HG03159 (cell line): ENCODE measurements at regions not wholly inside any gene's neighbourhood (a gene's known extent, or its start where the extent isn't known, plus 50 kb on each side); places are given as distances from the start of the nearest gene placed in this dataset.

ENCODE experiments used
- ATAC-seq: cut with Tn5 transposase; IDR thresholded peaks from one replicate; pipeline ENCODE4 v1.9.1; 2021; ENCODE audit warnings: mild to moderate bottlenecking, moderate library complexity; ENCODE audit not compliant: unreplicated experiment

DNA sequence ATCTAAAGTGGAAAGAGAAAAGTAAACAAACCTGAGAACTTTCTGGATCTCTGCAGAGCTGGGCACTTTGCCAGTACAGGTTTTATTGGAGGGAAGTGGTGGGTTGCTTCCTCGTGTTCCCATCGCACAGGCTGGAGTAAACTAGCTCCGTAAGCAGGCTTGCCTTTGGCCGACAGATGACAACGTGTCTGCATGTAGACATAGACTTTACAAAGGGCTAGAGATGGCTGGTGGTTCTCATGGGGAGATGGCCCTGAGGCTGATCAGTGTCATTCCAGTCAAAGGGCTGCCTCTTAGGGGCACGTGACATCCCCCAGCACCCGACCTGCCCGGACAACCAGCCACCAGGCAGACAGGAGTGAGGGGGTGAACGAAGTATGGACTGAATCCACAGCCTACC is 98.8 kb downstream of the YTHDF1 start:
- no peak for ATAC-seq

DNA sequence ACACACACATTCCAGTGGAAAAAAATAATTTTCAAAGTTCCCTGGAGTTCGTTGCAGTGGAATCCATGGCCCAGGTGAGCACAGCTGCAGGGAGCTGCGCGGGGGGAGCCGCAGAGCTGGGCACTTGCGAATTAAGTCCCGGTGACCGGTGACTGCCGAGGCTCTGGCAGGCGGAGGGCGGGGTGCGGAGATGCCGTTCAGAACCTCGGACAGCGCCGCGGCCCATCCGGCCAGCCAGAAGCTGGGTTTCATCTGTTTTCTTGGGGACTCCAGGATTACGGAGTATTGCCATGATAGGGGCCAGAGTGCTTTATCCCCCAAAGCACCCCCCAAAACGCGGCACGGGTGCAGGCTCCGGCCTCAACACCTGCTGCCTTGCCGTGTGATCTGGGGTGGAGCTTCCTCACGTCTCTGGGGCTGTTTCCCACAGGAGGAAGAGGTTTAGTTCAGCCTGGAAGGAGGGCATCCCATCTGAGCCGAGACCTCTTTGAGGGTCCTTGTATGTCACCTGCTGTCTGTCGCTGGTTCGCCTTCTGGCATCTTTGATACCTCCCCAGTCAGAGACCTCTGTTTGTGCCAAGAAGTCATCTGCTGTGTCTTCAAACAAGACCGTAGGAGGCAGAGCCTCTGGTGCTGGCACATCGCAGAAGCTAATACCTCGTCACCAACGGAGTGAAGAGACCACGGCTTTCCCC is 99.4 kb downstream of the YTHDF1 start:
- no peak for ATAC-seq

DNA sequence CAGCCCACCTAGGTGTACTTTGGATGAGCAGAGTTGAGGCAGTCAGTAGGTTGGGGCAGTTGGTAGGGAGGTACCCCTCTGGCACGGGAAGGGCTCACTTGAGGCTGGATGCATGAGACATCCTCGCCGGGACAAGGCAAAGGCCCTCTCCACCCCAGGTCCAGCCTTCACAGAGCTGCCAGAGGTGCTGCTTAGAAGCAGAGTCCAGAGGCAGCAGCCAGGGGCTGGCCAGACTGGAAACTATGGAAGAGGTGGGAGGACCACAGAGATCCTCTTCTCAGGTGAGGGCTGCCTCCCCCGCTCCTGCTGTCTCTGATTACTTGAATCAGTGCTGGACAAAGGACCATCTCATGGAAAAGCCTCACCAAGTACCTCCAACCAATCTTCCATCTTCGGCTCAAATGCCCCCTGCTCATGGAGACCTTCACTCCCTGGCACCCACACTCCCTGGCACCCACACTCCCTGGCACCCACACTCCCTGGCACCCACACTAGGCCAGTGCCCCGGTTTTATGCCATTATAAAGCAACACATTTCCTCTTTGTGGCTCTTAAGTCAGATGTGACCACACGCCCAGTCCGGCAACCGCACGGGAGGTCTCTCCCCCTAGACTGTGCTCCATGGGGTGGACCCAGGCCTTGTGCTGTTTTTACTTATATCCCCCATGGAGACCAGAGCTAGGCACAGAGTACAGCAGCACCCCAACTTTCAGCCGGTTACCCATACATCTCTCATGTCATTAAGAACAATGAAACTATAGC is 100.1 kb downstream of the YTHDF1 start:
- ATAC-seq, result no peak

DNA sequence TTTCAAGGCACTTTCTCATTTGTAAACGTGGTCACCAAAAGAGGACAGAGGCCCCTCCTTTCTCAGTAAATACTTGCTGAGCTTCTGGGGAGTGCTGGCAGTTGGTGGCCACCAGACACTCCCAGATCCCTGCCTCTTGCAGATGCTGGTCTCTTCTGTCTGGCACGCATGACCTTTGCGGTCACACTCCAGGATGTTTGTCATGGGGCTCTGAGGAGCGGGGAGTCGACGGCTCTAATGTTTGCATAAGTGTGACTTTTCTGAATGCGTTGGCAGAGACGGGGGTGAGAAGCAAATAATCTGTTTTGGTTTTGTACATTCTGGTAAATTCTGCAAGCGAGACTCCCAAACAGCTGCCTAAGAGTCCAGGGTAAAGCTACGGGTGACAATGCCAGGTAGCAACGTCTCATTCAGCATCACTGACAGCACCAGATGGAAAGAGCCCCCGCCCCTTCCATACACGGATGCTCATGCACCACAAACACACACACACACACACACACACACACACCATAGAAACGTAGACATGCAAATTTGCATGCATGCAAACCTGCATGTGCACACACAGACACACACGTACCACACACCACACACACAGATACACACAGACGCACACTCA is 101.1 kb downstream of the YTHDF1 start:
- no peak for ATAC-seq

DNA sequence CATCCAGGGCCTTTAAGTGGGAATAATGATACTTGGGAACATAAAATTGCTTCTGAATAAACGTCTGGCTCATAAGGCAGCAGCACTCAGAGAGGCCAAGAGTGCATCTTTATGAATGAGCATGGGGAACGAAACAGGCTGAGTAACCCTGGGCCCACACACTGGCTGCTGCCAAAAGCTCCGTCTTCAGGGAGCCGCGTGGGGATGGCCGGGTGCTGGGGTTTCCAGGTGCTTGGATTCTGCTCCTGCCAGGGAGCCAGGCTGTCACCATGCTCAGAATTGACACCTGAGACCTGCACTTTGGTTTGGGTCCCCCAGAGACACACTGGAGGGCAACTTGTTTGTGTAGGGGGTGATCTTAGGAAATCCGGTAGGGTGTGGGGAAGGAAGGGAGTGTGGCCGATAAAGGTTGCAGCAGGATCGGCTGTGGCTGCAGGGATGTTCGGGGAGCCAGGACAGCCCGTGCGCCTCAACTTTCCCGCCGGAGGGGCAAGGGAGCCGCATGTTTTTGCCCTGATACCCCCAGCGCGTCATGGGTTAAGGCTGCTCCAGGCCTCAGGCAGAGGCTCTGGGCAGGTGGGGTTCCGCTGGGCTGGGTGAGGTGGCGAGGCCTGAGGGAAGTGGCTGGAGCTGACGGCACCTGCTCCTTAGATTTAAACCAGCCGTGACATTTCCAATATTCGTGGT is 101.8 kb downstream of the YTHDF1 start:
- no peak for ATAC-seq

DNA sequence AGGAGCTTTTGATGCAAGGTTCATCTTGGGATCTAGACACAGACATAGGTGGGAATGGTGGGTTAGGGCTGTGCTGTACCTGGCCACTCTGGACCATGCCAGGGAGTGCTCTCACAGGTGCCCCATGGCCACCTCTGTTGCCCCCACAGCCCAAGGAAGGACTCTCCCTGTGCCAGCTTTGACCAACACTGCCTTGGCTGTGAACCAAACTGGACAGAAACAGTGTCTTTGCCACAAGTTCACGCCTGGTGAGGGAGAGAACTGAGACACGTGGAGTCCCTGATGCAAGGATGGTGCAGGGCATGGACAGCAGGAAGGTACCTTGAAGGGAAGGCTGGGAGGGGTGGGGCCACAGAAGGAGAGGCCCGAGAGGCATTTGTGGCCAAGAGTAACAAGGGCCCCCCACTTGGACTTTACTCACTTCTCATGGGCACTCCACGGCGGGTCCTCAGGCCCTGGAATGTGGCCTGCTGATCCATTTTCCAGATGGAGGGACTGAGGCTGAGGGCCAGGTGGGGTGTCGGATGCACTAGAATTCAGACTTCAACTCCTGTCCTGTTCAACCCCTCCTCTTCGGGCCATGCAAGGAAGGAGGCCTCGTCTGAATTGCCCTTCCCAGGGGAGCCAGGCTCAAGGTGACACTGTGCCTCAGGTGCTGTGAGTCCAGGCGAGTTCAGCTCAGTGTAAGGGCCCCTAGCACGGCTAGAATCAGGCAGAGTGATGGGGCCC is 103.3 kb downstream of the YTHDF1 start:
- no peak for ATAC-seq

DNA sequence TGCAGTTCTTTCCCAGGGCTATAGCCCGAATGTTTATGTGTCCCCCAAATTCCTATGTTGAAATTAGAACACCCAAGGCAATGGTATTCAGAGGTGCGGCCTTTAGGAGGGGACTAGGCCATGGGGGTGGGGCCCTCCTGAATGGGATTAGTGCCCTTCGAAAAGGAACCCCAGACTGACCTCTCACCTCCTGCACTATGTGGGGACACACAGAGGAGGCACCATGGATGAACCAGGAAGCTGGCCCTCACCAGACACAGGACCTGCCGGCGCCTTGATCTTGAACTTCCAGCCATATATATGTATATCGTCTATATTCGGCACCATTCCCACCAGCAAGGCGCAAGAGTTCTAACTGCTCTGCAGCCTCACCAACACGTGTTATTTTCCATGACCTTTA is 101.5 kb upstream of the BHLHE23 start:
- no peak for ATAC-seq

DNA sequence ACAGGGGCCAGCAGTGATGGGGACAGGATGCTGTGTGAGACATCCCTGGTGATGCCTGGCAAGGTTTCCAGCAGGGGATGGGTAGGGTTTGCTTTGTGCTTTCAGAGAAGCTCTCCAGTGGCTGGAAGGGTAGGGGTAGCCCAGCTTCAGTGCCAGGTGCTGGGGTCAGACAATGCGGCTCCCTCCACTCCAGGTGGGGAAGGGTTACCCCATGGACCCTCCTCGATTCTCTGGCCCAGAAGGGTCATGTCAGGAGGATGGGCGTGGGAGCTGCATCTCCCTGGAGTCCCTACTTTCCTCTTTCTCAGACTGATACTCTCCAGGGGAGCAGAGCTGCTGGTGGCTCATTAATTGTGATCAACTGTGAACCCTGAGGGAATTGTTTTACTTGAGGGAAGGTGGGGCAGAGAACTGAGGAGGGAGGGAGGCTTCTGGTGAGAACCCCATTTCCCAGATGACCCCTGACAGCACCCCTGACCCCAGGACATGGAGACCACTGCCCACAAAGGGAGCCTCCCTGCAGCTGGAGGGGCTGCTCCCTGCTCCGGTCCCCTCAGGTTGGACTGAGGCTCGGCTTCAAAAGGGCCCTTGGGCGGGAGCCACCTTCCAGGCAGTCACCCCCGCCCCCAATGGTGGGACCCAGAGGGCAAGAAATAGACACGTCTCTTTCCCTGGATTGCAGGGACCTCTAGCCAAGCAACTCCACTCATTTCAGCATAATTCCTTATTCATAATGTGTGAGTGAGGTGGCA is 100.9 kb upstream of the BHLHE23 start:
- no peak for ATAC-seq

DNA sequence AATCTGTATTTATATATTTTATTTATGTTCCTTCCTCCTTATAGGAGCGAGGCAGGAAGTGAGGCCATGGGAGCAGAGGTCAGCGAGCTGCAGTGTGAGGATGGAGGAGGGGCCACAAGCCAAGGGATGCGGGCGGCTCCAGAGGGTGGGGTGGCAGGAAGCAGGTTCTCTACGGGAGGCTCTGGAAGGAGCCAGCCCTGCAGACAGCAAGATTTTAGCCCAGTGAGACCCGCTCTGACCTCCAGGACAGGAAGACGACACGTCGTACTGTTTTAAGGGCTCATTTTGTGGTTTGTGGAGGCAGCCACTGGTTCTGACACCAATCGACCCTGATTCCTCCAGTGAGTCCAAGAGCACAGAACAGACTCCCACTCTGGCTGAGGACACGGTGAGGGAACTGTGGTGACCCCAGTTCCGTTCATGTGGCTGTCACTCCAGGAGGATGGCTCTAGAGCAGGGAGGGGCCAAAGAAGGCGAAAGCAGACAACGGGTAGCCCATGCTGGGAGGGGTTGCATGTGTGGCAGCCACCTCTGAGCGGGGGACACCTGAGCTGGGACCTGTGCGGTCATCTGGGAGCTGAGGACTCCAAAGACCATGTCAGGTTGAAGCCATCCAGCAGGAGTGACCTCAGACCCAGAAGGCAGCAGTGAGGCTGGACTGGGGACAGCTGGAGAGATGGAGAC is 100.1 kb upstream of the BHLHE23 start:
- no peak for ATAC-seq

DNA sequence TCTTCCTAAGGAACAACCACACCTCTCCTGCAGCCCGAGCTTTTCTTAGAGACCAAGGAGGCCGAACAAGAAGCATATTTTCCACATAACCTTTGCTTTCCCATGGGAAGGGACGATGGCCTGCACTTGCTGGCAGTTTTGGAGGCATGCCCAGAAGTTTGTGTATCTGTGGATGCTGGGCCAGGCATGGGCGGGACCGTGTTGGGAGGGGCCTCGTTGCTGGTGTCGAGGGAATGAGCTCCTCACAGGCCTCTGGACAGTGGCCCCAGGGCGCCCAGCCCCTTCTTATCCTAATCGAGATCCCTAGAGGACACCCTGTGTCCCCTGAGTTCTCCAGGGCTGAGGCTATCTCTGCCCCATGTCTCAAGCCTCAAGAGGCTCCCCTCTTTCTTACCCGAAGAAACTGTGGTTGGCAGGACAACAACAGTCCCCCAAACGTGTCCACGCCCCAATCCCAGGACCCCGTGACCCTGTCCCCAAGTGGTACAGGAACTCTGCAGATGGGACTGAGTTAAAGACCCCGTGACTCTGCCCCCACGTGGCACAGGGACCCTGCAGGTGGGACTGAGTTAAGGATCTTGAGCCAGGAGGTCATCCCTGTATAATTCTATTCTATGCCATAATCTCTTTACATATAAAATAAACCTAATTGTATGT is 99.5 kb upstream of the BHLHE23 start:
- no peak for ATAC-seq

DNA sequence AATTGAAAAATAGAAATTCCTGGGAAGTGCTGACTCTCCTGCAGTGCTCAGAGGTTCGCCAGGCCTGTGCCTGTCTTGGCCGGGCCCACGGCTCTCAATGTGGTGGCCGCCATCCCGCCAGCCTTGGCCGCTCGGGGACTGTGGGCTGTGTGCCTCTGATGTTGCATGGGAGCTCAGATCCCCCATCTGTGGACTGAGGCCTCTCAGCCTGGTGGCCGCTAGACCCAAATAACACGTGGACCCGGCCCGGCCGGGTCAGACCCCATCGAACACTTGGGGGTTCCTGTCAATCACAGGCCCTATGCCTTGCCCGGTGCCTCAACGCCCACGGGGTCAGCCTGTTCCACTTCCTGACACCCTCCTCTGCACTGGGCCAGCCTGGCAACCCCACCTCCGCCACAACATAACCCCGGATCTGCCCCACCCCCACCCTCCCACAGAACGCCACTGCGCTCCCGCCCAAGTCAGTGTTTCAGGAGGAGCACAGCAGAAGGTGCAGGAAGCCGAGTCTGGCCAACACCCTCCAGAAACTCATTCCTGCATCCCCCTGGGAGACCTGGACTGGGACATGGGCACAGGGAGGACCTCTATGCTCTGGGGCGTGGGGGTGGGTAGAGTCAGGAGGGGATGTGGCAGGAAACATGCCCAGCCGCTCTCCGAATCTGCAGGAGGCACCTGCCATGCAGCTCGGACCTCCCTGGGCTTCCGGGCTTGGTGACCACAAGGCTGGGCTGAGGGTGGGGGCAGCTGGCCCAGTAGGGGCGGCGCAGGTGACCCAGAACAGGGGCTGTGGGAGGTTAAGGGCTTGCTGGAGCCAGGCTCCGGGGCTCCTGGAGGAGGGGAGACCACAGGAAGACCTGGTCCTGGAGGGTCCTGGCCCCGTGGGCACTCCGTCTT is 98.7 kb upstream of the BHLHE23 start:
- ATAC-seq, result no peak

DNA sequence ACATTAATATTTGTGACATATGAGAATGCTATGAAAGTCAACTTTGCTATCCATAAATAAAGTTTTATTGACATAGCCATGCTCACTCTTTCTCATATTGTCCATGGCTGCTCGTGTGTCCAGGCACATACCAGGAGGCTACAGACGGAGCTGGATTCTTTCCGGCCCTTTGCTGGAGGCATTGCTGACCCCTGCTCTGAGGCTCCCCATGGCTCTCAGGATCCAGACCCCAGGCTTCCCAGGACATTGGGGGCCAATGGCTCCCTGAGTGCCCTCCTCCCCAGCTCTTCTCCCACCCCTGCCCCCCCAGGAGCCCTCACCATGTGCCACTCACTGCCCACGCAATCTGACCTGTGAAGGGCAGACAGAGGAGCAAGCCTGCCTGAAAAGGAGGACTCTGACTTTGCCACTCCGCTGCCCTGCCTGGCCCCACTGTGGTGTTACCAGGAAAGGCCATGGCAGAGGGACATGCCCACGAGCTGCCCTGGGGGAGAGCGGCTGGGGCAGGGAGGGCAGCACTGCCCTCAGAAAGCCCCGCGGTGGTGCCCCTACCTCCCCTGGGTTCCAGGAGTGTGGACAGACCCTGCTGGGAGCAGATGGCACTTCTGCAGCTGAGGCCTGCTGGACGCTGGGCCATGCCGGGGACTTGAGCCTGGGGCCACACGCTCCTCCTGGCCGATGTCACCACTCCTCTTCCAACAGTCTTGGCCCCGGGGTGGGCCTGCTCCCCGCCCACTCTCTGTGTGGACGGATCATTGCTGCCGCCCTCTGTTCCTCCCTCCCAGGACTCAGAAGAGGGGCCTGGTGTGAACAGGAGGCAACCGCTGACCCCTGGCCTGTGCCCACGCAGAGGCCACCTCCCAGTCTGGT is 97.8 kb upstream of the BHLHE23 start:
- no peak for ATAC-seq

DNA sequence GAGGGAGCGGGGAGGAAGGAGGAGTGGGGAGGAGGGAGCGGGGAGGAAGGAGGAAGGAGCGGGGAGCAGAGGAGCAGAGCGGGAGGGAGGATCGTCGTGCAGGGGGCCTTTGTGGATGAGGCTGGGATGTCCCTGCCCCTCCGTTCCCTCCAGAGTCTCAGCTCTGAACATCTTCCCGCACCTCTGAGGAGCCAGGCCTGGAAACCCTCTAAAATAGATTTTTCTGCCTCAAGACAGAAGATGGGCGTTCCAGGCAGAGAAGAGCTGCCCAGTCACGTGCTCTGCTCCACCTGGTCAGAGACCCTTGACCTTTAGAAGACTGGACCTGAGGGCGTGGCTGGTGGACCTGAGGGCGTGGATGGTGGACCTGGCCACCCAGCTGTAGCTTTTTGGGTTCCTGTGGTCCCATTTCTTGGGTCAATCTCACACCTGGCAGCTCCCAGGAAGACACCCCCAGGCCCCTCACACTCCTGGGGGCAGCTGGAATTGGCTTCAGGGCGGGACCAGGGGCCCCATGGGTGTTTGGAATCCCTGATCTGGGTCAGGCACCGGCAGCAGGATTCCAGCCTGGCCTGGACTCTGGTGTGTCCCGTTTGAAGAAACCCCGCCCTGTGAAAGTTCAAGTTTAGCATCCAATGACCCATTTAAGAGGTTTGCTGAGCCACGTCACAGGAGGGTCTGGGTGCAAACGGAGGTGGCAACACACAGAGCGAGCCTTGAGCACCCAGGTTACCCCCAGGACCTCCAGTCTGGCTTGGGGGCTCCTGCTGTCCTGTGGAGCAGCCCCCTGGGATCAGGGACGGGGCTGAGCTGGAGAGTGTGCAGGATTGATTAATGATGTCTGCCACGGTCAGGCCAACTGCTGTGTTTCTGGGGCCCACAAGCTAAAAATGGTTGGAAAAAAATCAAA is 96.9 kb upstream of the BHLHE23 start:
- no peak for ATAC-seq

DNA sequence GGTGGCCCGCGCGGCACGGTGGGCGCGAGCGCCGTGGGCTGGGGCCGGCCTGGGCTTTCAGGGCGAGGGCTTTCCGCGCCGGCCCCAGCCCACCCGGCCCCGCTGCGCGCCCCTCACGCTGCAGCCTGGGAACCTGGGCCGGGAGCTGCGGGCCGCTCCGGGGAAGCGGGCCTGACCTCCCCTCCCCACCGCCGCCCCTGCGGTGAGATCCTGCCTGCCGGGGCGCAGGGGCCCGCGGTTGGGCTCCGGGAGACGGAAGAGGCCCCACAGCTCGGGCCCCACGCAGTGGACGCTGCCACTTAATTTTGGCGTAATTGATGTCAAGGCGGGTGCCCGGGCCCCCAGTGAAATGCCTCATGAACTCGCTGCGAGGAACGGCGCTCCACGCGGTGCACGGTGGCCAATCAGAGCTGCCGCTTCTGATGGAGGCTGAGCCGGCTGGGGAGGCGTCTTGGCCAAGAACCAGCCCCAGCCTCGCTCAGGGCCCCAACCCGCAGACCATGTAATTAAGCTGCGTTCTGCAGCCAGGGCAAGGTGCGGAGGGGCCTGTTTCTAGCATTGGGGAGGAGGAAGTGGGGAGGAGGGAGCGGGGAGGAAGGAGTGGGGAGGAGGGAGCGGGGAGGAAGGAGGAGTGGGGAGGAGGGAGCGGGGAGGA is 96.1 kb upstream of the BHLHE23 start:
- ATAC-seq, result no peak
